HPDE6-E6E7 (cell line): ENCODE measurements at regions not wholly inside any gene's neighbourhood (a gene's known extent, or its start where the extent isn't known, plus 50 kb on each side); places are given as distances from the start of the nearest gene placed in this dataset.
A peak's percentile ranks its signal among the peaks of the same experiment; 100 is the strongest.
"Not testable (repeated sequence)": the region's sequence is repeated elsewhere in the genome, so short reads cannot be mapped to it uniquely, and the experiment has no call there.

Experiments used
- DNase-seq: peaks from one replicate; pipeline ENCODE4 v3.0.0; 2011; ENCODE audit warnings: missing footprints; ENCODE audit errors: extremely low spot score

DNA sequence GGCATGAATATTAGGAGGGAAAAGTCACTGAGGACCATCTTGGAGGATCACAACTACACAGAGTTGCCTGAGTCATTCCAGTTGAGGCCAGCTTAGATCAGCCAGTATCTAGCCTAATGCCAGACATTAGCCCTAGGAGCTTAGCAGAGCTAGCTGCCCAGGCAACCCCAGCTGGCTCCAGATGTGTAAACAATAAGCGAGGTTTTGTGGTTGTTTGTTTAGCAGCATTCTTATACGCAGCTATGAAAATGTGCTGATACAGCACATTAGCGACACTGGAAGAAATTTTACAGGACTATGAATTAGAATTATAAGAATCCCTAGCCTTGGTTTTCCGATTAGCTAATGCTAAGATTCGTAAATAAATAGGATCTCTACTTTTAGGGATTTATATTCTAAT, 59.3 kb downstream of the BTBD3 start:
- DNase-seq = no peak

GRCh38 chr20:11978496-11978895, 60.8 kb downstream of the BTBD3 start:
- DNase-seq = no peak

DNA sequence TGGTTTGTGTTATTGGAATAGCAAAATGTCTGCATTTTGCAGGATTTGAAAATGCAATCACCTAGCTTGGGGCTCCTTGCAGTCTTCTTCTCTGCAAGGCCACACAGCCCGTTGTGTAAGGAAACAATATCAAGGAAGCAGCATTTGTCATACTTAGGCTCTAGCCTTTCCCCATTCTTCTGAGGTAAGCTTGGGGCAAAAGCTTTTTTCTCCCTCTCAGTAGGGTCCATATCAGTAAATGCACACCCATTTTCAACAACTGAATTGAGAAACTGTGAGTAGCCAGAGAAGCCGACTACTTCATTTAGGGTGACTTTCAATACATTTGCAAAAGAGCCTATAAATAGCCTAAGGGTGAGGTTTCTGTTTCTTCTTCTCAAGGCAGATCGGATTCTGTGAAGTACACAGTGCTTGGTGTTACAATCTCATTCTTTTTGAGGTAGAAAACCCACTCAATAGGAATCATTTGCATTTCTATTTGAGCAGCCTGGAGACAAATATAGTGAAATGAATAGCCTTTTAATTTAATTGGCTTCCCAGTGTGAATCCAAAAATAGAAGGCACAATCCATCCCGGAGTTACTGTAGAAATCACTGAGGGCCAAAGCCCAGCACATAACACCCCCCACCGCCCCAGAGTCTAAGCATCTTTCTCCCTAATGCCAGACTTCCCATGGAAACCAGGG, 61.8 kb downstream of the BTBD3 start:
- DNase-seq = no peak

DNA sequence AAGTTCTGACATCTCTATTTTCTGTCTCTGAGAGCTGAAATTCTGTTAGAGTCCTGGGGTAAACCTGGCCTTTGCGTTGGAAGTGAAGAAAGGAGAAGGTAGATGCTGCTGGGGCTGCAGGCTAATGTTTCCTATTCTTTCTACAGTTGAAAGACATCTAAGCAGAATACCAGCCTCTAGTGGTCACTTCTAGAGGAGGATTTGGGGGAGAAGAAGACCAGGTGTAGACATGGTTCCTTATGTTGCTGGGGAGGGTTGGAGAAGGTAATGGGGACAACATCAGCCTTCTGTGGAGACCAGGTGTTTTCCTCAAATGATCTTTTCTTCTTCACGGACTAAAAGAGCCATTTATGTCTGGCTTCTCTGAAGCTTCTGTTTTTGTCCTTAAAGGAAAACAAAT, 62.6 kb downstream of the BTBD3 start:
- no peak for DNase-seq

GRCh38 chr20:11981366-11981947, 63.8 kb downstream of the BTBD3 start:
- no peak for DNase-seq

- DNase-seq = no peak
Observed at GRCh38 chr20:11982289-11982954, 64.7 kb downstream of the BTBD3 start.

DNA sequence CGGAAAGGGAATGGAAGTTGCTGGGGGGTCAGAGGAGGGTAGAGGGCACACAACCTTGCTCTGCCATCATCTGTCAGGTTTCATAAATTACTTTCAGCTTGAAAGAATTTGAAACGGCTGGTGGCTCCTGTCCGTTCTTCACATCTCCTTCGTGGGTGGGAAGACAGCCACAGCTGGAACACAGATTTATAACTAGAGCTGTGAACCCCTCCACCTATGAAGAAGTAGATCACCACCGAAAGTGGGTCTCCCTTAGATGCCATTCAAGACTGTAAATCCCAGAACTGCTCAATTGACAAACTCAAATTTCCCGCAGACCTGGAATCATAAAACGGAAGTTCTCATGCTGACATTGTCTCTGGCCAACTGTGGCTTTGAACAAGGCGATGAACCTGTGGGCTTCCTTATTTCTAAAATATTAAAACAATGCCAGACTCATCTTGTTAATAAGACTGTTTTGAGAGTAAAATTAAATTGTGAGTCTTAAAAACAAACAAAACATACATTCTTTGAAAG, 65.3 kb downstream of the BTBD3 start:
- DNase-seq = no peak

- no peak for DNase-seq
Observed at GRCh38 chr20:11986954-11987353, 69.3 kb downstream of the BTBD3 start.

DNA sequence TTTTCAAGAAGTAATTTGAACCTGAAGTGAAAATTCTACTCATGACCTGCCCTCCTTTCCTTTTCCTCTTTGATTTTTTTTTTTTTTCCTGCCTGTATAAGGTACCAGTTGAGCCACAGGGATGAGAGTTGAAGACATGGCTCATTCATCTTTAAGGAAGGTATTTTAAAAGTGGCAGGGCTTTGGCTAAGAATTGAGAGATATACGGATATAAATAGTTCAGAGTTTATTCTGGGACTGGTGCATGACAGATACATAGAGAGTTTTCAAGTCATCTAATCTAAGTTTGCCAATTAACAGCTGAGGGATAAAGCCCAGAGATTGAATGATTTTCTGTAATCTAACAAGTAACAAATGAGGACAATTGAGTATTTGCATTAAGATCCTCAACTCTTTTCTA, 69.8 kb downstream of the BTBD3 start:
- DNase-seq = no peak

- DNase-seq = no peak
Observed at GRCh38 chr20:11989018-11989771, 71.5 kb downstream of the BTBD3 start.

- DNase-seq = no peak
Observed at GRCh38 chr20:11992426-11992825, 74.7 kb downstream of the BTBD3 start.

GRCh38 chr20:11993886-11994461, 76.3 kb downstream of the BTBD3 start:
- no peak for DNase-seq

GRCh38 chr20:11995805-11996567, 78.3 kb downstream of the BTBD3 start:
- no peak for DNase-seq

DNA sequence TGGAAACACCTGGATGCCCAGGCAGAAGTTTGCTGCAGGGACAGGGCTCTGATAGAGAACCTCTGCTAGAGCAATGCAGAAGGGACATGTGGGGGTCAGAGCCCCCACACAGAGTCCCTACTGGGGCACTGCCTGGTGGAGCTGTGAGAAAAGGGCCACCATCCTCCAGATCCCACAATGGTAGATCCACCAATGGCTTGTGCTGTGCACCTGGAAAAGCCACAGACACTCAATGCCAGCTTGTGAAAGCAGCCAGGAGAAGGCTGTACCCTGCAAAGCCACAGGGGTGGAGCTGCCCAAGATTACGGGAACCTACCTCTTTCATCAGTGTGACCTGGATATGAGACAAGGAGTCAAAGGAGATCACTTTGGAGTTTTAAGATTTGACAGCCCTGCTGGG, 87.1 kb downstream of the BTBD3 start:
- DNase-seq = not testable (repeated sequence)

DNA sequence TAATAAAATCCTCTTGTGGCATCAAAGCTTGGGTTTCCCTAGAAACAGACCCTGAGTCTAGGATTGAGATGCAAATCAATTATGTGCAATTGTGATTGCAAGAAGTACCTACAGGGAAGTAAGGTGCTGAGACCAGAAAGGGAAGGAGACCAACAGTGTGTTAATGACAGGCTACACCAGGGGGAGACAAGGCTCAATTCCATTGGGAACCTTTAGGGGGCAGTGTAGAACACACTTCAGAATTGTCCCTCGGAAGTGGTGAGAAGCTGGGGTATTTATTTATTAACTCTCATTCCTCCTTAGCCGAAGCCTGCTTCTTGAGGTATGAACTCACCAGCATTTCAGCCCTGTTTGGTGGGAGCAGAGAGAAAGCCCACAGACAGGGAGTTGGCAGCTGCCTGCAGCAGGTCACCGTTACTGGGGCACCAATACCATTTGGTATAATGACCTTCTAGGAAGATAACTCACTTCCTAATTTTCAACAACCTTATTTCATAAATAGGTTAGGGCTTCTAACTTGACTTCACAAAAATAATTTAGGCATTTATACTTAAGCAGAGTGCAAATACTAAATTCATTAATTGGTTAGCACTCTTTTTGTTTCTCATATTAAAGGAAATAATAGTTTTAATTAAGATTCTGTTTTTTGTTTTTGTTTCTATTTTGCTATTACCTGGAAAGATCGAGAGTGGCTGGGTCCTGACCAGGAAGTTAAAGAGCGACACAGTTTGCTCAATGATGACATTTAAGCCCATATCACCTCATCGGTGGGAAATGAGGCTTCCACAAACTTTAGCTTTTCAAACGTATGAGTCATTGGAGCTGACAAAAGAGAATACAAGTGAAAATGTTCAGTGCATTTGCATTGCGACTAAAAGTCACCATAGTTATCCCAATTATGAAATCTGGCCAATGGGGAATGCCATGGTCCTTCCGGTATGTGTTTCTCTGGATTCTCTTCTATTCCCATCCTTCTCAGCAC, 94.8 kb downstream of the BTBD3 start:
- peak; percentile 82 for DNase-seq

- DNase-seq = no peak
Observed at GRCh38 chr20:12014276-12014675, 96.6 kb downstream of the BTBD3 start.

GRCh38 chr20:12014736-12015135, 97.0 kb downstream of the BTBD3 start:
- no peak for DNase-seq

- DNase-seq = no peak
Observed at GRCh38 chr20:12016291-12016690, 98.6 kb downstream of the BTBD3 start.

GRCh38 chr20:12019715-12020114, 102.0 kb downstream of the BTBD3 start:
- no peak for DNase-seq

GRCh38 chr20:12020846-12021245, 103.2 kb downstream of the BTBD3 start:
- DNase-seq = no peak
